K562 (cell line): ENCODE measurements at regions not wholly inside any gene's neighbourhood (a gene's known extent, or its start where the extent isn't known, plus 50 kb on each side); places are given as distances from the start of the nearest gene placed in this dataset.

ENCODE experiments used
- ATAC-seq: fragments of 200-7000 bp; cut with Tn5 transposase; 3 replicates; pipeline ENCODE4 v1.9.1; 2020; ENCODE audit warnings: moderate library complexity
- BruUV-seq: library from RNA; stranded (reverse); fragments of 400-500 nt; replicated peaks from 2 replicates; lab custom pipeline; 2021; lab: Mats Ljungman, UMichigan
- CTCF ChIA-PET: fragments of 300-600 bp; formaldehyde crosslinking; extraction: SDS; loops from one replicate; lab custom pipeline; 2021; ENCODE audit warnings: low intra/inter-chr PET ratio; lab: Yijun Ruan, JAX
- POLR2A ChIA-PET: fragments of 300-600, 350-650 bp; sonication (Branson Sonifier 250); formaldehyde crosslinking; extraction: SDS; loops from one replicate; lab custom pipeline; 2021; ENCODE audit warnings: antibody characterized with exemption, inconsistent platforms; lab: Yijun Ruan, JAX
- DNase-seq, 4 experiments: peaks; one replicate each; pipeline versions ENCODE4 v3.0.0 to v3.0.0-alpha.2; 2011 to 2018; ENCODE audit warnings: low spot score in 3 of 4, mixed read lengths in 3 of 4; ENCODE audit errors: extremely low read depth in 1 of 4
- FAIRE-seq: peaks from 2 replicates; lab custom pipeline; 2011; peaks lifted over from hg19 to GRCh38; lab: Jason Lieb, UNC
- H2AFZ ChIP-seq: 2 replicates; pipeline ENCODE4 v1.6.0; 2011; ENCODE audit warnings: low read depth, low read length, control low read depth, inconsistent platforms
- H3K27ac ChIP-seq: fragments of 200-600 bp; 3 replicates; pipeline ENCODE4 v1.8.0; 2011; ENCODE audit warnings: low read depth, mild to moderate bottlenecking, control low read depth, inconsistent platforms, low read length, moderate library complexity, mixed read lengths; ENCODE audit errors: extremely low read depth
- H3K27me3 ChIP-seq, 2 experiments: fragments of 300-600 bp in 1 of 2; 2 replicates in 1 of 2; 3 replicates in 1 of 2; pipeline versions ENCODE4 v1.6.0 to v1.8.0; 2011; ENCODE audit warnings: inconsistent platforms in 2 of 2, low read length in 2 of 2, mild to moderate bottlenecking in 1 of 2, mixed read lengths in 1 of 2, moderate library complexity in 1 of 2; ENCODE audit not compliant: control insufficient read depth in 2 of 2, insufficient read depth in 2 of 2
- H3K36me3 ChIP-seq: fragments of 300-600 bp; 3 replicates; pipeline ENCODE4 v1.8.0; 2011; ENCODE audit warnings: mild to moderate bottlenecking, low read length, inconsistent platforms; ENCODE audit not compliant: control insufficient read depth, insufficient read depth
- H3K4me1 ChIP-seq, 2 experiments: fragments of 200-600 bp in 1 of 2; replicated peaks in 1 of 2; 2 replicates in 1 of 2; 3 replicates in 1 of 2; pipeline versions ENCODE4 v1.5.1 to v1.8.0; 2011; ENCODE audit warnings: inconsistent platforms in 2 of 2, low read length in 2 of 2, mild to moderate bottlenecking in 1 of 2, mixed read lengths in 1 of 2, moderate library complexity in 1 of 2; ENCODE audit not compliant: control insufficient read depth in 2 of 2, insufficient read depth in 2 of 2
- H3K4me2 ChIP-seq: 2 replicates; pipeline ENCODE4 v1.6.1; 2011; ENCODE audit warnings: low read length, control low read depth, inconsistent platforms, mixed read lengths; ENCODE audit not compliant: insufficient read depth
- H3K4me3 ChIP-seq: fragments of 200-600 bp; sonication (generic), shearing (Covaris generic); 2 replicates; pipeline ENCODE4 v1.5.1; 2016; ENCODE audit warnings: control low read depth, inconsistent platforms
- H3K79me2 ChIP-seq: fragments of 200-600 bp; 3 replicates; pipeline ENCODE4 v1.8.0; 2011; ENCODE audit warnings: low read length, inconsistent platforms; ENCODE audit not compliant: control insufficient read depth, insufficient read depth
- H3K9ac ChIP-seq, 2 experiments: 2 replicates each; pipeline versions ENCODE4 v1.6.0 to v1.6.1; 2011; ENCODE audit warnings: low read depth in 2 of 2, low read length in 2 of 2, control low read depth in 1 of 2, inconsistent platforms in 1 of 2, mild to moderate bottlenecking in 1 of 2, mixed read lengths in 1 of 2; ENCODE audit not compliant: insufficient read depth in 1 of 2
- H3K9me1 ChIP-seq: one replicate; pipeline ENCODE4 v1.6.0; 2011; ENCODE audit warnings: inconsistent platforms, mild to moderate bottlenecking, low read length, moderate library complexity; ENCODE audit not compliant: control insufficient read depth, insufficient read depth
- H3K9me3 ChIP-seq: replicated peaks from 2 replicates; pipeline ENCODE4 v1.5.1; 2011; ENCODE audit warnings: low read depth, low read length, inconsistent platforms; ENCODE audit not compliant: control insufficient read depth, insufficient read depth
- H4K20me1 ChIP-seq: replicated peaks from 2 replicates; pipeline ENCODE4 v1.6.1; 2011; ENCODE audit warnings: low read length, inconsistent platforms, mixed read lengths; ENCODE audit not compliant: control insufficient read depth, insufficient read depth
- MCM3 ChIP-seq: fragments of 450-650 bp; IDR thresholded peaks from 2 replicates; pipeline ENCODE4 v1.6.1; 2016
- NR3C1 ChIP-seq: sonication (generic); formaldehyde crosslinking; IDR thresholded peaks from 2 replicates; pipeline ENCODE4 v1.8.1; 2022; ENCODE audit warnings: missing genetic modification reagents
- POU5F1 ChIP-seq: fragments of 150-350 bp; IDR thresholded peaks from 2 replicates; pipeline ENCODE4 v1.6.1; 2014; ENCODE audit warnings: borderline replicate concordance, low read length, low read depth, mild to moderate bottlenecking; ENCODE audit not compliant: partially characterized antibody
- TOE1 ChIP-seq, 2 experiments: fragments of 450-650 bp in 1 of 2; sonication (generic) in 1 of 2; formaldehyde crosslinking in 1 of 2; IDR thresholded peaks; 2 replicates each; pipeline versions ENCODE4 v1.7.1 to v1.8.0; 2016 to 2022; ENCODE audit warnings: borderline replicate concordance in 2 of 2, mild to moderate bottlenecking in 2 of 2, antibody characterized with exemption in 1 of 2, inconsistent platforms in 1 of 2, low read depth in 1 of 2, missing genetic modification reagents in 1 of 2, moderate library complexity in 1 of 2
- TRIM28 ChIP-seq: fragments of 450-650 bp; IDR thresholded peaks from 2 replicates; pipeline ENCODE4 v1.6.1; 2017
- WGBS: fragments of 100-300 bp; shearing (Covaris generic); methylation state at CpG from one replicate; pipeline ENCODE4 v1.1.6; 2016; ENCODE audit warnings: low coverage, mixed read lengths; ENCODE audit not compliant: insufficient coverage; ENCODE audit errors: missing lambda C conversion rate; 5-methylcytosine and 5-hydroxymethylcytosine counted together
- in situ Hi-C: fragments of 300-500 bp; cut with MboI; formaldehyde crosslinking; loops from 4 replicates; pipeline ENCODE4 v1.15.0; 2018; ENCODE audit warnings: inconsistent platforms, mixed read lengths
- intact Hi-C: fragments of 100-400 bp; cut with micrococcal nuclease; formaldehyde crosslinking; loops from 2 replicates; pipeline ENCODE4 v1.14.2; 2022
- TF ChIP-seq, protein P1 (sequence below): fragments of 450-650 bp; formaldehyde crosslinking; IDR thresholded peaks from 2 replicates; pipeline ENCODE4 v1.4.0; 2020; ENCODE audit warnings: mild to moderate bottlenecking, mixed read lengths
- TF ChIP-seq, protein P2 (sequence below): sonication (generic); formaldehyde crosslinking; IDR thresholded peaks from 2 replicates; pipeline ENCODE4 v1.8.0; 2022; ENCODE audit warnings: mild to moderate bottlenecking, missing genetic modification reagents

DNA sequence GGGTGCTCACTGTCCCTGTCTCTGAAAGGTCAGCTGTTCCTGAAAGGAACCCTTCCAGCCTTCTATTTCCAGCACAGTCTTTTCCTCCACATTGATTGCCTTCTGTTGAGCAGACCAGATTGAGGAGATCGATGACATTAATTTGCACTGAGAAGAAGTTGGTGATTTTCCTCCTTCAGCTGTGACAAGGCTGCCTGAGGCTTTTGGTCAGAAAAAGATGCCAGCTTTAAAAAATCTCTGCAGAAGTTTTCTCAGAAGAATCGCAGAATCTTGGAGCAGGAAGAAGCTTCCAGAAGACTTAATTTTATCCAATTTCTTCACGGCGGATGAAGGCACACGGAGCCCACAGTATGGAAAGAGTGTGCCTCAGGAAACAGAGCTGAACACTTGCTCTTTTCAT, 112.8 kb downstream of the FAM43A start (continued):
- TF ChIP-seq NR3C1 (CRISPR knock-in tag): no peak
- no peak for TF ChIP-seq POU5F1
- no peak for TF ChIP-seq TRIM28
- TF ChIP-seq, all 486 proteins: peak for 0

DNA sequence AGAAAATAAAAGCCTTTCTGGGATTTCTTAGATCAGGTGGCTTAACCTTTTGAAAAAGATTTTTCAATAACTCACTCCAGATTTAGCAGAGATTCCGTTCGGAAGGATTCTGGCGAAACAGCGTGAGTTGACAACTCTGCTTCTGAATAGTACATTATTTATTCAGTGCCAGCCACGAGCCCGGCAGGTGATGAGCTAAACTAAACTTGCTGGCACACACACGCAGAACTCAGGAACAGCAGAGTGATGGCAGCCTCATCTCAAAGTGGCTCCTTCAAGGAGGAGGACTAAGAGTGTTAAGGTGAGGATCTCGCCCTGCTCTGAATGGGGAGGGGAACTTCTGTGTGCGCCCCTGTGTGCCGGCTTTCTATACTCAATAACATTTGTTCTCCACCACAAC, 114.3 kb downstream of the FAM43A start:
- H4K20me1 ChIP-seq: no peaks in the 10 kb centered on the region
- TF ChIP-seq, protein P1, sequence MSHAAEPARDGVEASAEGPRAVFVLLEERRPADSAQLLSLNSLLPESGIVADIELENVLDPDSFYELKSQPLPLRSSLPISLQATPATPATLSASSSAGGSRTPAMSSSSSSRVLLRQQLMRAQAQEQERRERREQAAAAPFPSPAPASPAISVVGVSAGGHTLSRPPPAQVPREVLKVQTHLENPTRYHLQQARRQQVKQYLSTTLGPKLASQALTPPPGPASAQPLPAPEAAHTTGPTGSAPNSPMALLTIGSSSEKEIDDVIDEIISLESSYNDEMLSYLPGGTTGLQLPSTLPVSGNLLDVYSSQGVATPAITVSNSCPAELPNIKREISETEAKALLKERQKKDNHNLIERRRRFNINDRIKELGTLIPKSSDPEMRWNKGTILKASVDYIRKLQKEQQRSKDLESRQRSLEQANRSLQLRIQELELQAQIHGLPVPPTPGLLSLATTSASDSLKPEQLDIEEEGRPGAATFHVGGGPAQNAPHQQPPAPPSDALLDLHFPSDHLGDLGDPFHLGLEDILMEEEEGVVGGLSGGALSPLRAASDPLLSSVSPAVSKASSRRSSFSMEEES (CRISPR knock-in tag): no peak
- no peak for TF ChIP-seq MCM3
- TF ChIP-seq TOE1 (IDR thresholded peaks at IDR 0.05; ENCODE audit: borderline replicate concordance): no peak
- TF ChIP-seq TOE1 (CRISPR knock-in tag; IDR thresholded peaks at IDR 0.05; ENCODE audit: borderline replicate concordance, low read depth): no peak
- TF ChIP-seq, protein P2, sequence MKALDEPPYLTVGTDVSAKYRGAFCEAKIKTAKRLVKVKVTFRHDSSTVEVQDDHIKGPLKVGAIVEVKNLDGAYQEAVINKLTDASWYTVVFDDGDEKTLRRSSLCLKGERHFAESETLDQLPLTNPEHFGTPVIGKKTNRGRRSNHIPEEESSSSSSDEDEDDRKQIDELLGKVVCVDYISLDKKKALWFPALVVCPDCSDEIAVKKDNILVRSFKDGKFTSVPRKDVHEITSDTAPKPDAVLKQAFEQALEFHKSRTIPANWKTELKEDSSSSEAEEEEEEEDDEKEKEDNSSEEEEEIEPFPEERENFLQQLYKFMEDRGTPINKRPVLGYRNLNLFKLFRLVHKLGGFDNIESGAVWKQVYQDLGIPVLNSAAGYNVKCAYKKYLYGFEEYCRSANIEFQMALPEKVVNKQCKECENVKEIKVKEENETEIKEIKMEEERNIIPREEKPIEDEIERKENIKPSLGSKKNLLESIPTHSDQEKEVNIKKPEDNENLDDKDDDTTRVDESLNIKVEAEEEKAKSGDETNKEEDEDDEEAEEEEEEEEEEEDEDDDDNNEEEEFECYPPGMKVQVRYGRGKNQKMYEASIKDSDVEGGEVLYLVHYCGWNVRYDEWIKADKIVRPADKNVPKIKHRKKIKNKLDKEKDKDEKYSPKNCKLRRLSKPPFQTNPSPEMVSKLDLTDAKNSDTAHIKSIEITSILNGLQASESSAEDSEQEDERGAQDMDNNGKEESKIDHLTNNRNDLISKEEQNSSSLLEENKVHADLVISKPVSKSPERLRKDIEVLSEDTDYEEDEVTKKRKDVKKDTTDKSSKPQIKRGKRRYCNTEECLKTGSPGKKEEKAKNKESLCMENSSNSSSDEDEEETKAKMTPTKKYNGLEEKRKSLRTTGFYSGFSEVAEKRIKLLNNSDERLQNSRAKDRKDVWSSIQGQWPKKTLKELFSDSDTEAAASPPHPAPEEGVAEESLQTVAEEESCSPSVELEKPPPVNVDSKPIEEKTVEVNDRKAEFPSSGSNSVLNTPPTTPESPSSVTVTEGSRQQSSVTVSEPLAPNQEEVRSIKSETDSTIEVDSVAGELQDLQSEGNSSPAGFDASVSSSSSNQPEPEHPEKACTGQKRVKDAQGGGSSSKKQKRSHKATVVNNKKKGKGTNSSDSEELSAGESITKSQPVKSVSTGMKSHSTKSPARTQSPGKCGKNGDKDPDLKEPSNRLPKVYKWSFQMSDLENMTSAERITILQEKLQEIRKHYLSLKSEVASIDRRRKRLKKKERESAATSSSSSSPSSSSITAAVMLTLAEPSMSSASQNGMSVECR (CRISPR knock-in tag): no peak
- no peak for DNase-seq
- H3K4me2 ChIP-seq: no peak overlapping the region
- no peaks in the 10 kb centered on the region for H3K79me2 ChIP-seq
- ATAC-seq: no peak
- peaks cover 21 to 44% of the 10 kb centered on the region in 2 experiments for H3K27me3 ChIP-seq
- in situ Hi-C loops: no loop called here
- H3K9me1 ChIP-seq: no peaks in the 10 kb centered on the region
- H3K27ac ChIP-seq: no peak overlapping the region
- H3K36me3 ChIP-seq: no peaks in the 10 kb centered on the region
- no peak for FAIRE-seq
- H3K4me3 ChIP-seq: no peak overlapping the region
- BruUV-seq: no TSS peak
- no peak overlapping the region for H2AFZ ChIP-seq
- no peak overlapping the region for H3K9ac ChIP-seq
- H3K4me1 ChIP-seq: no peaks in the 10 kb centered on the region
- intact Hi-C loops: no loop called here
- POLR2A ChIA-PET: interaction anchor here (0.6 kb wide), 1 partner anchor 8 kb away, joined by 3 read pairs; no protein-coding TSS in a partner anchor
- CTCF ChIA-PET: no interaction called here
- peaks cover 3% of the 10 kb centered on the region; the same call in 1 of the 2 replicates for H3K9me3 ChIP-seq
- 2% methylated on average over 10 of the region's 10 CpGs for WGBS
